ENCODE measurements at regions not wholly inside any gene's neighbourhood (a gene's known extent, or its start where the extent isn't known, plus 50 kb on each side); places are given as distances from the start of the nearest gene placed in this dataset.

GRCh38 chr10:33098951-33099663 lies 141.1 kb upstream of the ITGB1 start (continued):
- TF ChIP-seq KDM5A (IDR thresholded peaks at IDR 0.05; ENCODE audit: low read length), result no peak
- no peak for TF ChIP-seq SIX5 (IDR thresholded peaks at IDR 0.05; ENCODE audit: low read depth, low read length)

Measured in H1 (cell line).